ENCODE measurements at regions not wholly inside any gene's neighbourhood (a gene's known extent, or its start where the extent isn't known, plus 50 kb on each side); places are given as distances from the start of the nearest gene placed in this dataset.

DNA sequence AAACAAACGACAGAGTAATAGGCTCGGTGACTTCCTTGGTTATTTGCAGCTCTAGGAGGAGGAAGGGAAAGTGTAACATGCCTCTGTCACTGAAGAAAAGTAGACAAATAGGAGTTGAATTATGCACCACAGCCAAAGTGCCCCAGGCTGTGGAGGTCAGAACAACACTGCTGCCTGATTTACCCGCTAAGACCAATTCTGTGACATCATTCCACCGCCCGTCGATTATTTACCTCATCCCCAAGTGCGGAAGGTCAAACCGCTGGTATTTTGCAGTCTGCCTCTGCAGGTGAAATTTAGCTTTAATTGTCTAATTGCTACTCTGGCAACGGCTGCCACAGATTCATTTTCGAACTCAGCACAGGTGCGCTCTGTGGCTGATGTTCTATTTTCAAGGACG is 106.3 kb upstream of the PRICKLE2 start:
- H3K9me3 ChIP-seq (ENCODE audit: low read length), result no peaks in the 10 kb centered on the region
- no peak overlapping the region for H3K9ac ChIP-seq (ENCODE audit: insufficient read depth, low read depth, low read length)
- no peaks in the 10 kb centered on the region for H3K4me1 ChIP-seq (ENCODE audit: insufficient read depth, low read length)
- ATAC-seq (no peak), DNase-seq (ENCODE audit: low spot score) (no peak), FAIRE-seq (no peak)
- H3K4me2 ChIP-seq (ENCODE audit: low read depth, low read length), result no peak overlapping the region
- no peak overlapping the region for H3K27ac ChIP-seq (ENCODE audit: extremely low read length, insufficient read depth, low read length)
- ChIA-PET CTCF (ENCODE audit: low intra/inter-chr PET ratio, low total read pairs) (no interaction called here), POLR2A (no interaction called here)
- in situ Hi-C loops (cut with HindIII; ENCODE audit: extremely low pct_ligation_motif_present, low pct_unique_long_range_greater_than_20kb) (no loop called here), intact Hi-C loops (cut with micrococcal nuclease; ENCODE audit: unreplicated experiment) (no loop called here)
- no peak overlapping the region for H3K4me3 ChIP-seq (replicated peaks in 1 of 3; ENCODE audit: insufficient read depth in 1 of 3, low read depth in 2 of 3, low read length in 3 of 3)
- 62% methylated on average over 12 of the region's 12 CpGs for WGBS (ENCODE audit: low lambda C conversion rate)
- no peaks in the 10 kb centered on the region for H3K36me3 ChIP-seq (replicated peaks in 1 of 2; ENCODE audit: control insufficient read depth in 1 of 2, insufficient read depth in 2 of 2, low read length in 2 of 2)
- no peak for TF ChIP-seq ZNF326 (CRISPR knock-in tag; IDR thresholded peaks at IDR 0.05; ENCODE audit: borderline replicate concordance)
- no peak for TF ChIP-seq ZBTB37 (CRISPR knock-in tag; IDR thresholded peaks at IDR 0.05)
- TF ChIP-seq HNF4A (CRISPR knock-in tag; IDR thresholded peaks at IDR 0.05), result no peak
- no peak for TF ChIP-seq HDAC1 (CRISPR knock-in tag; IDR thresholded peaks at IDR 0.05)
- no peak for TF ChIP-seq GLMP (CRISPR knock-in tag; IDR thresholded peaks at IDR 0.05; ENCODE audit: borderline replicate concordance)
- TF ChIP-seq ZNF563 (CRISPR knock-in tag; IDR thresholded peaks at IDR 0.05), result no peak
- TF ChIP-seq ZNF619 (CRISPR knock-in tag; IDR thresholded peaks at IDR 0.05), result no peak
- no peak for TF ChIP-seq ZNF274 (CRISPR knock-in tag; IDR thresholded peaks at IDR 0.05)
- no peak for TF ChIP-seq SRY (CRISPR knock-in tag; IDR thresholded peaks at IDR 0.05)
- no peak for TF ChIP-seq ZNF24 (IDR thresholded peaks at IDR 0.05)
- TF ChIP-seq RFX1 (IDR thresholded peaks at IDR 0.05), result no peak
- no peak for TF ChIP-seq ZNF343 (CRISPR knock-in tag; IDR thresholded peaks at IDR 0.05)
- TF ChIP-seq ZBTB34 (CRISPR knock-in tag; IDR thresholded peaks at IDR 0.05), result no peak
- no peaks in the 10 kb centered on the region for H4K20me1 ChIP-seq (ENCODE audit: insufficient read depth, low read length)
- H3K79me2 ChIP-seq (ENCODE audit: insufficient read depth, low read length), result no peaks in the 10 kb centered on the region
- H3K27me3 ChIP-seq (ENCODE audit: control insufficient read depth in 1 of 2, insufficient read depth in 2 of 2, low read length in 2 of 2), result 0 out of 5 replicates have a peak, but pooled peaks cover 0 to 4% of the 10 kb centered on the region in 2 experiments
- no TSS peak for BruUV-seq (replicated peaks)
- no peak overlapping the region for H2AFZ ChIP-seq (ENCODE audit: low read length)

Data from HepG2 (cell line).